Upper lobe of left lung (tissue), 4 donors: ENCODE measurements at regions not wholly inside any gene's neighbourhood (a gene's known extent, or its start where the extent isn't known, plus 50 kb on each side); places are given as distances from the start of the nearest gene placed in this dataset.

Experiments
- EP300 ChIP-seq, 4 donors: sonication (generic); formaldehyde crosslinking; IDR thresholded peaks; one replicate each; pipeline ENCODE4 v1.5.1; 2017; ENCODE audit warnings: antibody characterized with exemption in 4 of 4, control low read depth in 2 of 4
- POLR2A ChIP-seq, 4 donors: fragments of 450-650 bp; IDR thresholded peaks; one replicate each; pipeline ENCODE4 v1.5.1; 2016 to 2017; ENCODE audit warnings: antibody characterized with exemption in 4 of 4, mild to moderate bottlenecking in 2 of 4
- POLR2AphosphoS5 ChIP-seq, 2 donors: sonication (generic); formaldehyde crosslinking; IDR thresholded peaks; one replicate each; pipeline ENCODE4 v1.5.1; 2017; ENCODE audit warnings: antibody characterized with exemption in 2 of 2
- TF ChIP-seq, protein P1 (sequence below), 6 experiments: fragments of 450-650 bp in 4 of 6; fragments of 200-600 bp in 2 of 6; sonication (generic) in 2 of 6; IDR thresholded peaks; one replicate each; pipeline ENCODE4 v1.5.1; 2016 to 2019; ENCODE audit warnings: antibody characterized with exemption in 6 of 6

DNA sequence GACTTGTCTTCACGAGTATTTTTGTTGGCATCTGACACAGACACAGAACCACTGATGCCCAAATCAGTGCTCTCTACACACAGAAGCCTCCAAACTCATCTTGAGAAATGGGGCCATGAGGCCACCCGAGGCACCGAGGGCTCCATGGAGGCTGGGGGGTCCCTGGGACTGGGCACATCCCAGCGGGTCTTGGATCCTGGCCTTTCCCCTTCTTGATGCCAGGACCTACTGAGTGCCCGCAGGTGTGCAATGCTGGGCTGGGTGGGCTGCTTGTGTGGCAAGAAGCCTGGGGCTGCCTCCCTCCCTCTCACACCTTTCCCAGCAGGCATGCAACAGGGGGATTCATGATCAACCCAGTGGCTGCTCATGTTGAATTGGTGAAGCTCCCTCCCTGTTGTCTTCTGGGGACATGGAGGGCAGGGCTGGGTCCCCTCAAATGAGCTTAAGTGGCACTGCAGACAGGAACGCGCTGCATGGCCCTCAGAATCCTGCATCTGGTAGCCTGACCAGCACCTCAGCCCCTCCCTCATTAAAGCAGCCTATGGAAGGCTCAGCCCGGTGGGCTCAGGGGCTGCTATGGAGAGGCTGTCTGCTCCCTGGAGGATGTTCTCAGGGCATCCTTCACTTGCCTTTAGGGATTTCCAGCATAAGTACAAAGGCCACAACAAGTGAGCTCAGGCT, 63.7 kb upstream of the SIMC1 start:
- TF ChIP-seq EP300 (IDR thresholded peaks at IDR 0.05) (no peak), POLR2A (IDR thresholded peaks at IDR 0.05) (no peak), POLR2AphosphoS5 (IDR thresholded peaks at IDR 0.05) (no peak)
- TF ChIP-seq, protein P1, sequence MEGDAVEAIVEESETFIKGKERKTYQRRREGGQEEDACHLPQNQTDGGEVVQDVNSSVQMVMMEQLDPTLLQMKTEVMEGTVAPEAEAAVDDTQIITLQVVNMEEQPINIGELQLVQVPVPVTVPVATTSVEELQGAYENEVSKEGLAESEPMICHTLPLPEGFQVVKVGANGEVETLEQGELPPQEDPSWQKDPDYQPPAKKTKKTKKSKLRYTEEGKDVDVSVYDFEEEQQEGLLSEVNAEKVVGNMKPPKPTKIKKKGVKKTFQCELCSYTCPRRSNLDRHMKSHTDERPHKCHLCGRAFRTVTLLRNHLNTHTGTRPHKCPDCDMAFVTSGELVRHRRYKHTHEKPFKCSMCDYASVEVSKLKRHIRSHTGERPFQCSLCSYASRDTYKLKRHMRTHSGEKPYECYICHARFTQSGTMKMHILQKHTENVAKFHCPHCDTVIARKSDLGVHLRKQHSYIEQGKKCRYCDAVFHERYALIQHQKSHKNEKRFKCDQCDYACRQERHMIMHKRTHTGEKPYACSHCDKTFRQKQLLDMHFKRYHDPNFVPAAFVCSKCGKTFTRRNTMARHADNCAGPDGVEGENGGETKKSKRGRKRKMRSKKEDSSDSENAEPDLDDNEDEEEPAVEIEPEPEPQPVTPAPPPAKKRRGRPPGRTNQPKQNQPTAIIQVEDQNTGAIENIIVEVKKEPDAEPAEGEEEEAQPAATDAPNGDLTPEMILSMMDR (IDR thresholded peaks at IDR 0.05), result no peak
